ENCODE measurements at regions not wholly inside any gene's neighbourhood (a gene's known extent, or its start where the extent isn't known, plus 50 kb on each side); places are given as distances from the start of the nearest gene placed in this dataset.

DNA sequence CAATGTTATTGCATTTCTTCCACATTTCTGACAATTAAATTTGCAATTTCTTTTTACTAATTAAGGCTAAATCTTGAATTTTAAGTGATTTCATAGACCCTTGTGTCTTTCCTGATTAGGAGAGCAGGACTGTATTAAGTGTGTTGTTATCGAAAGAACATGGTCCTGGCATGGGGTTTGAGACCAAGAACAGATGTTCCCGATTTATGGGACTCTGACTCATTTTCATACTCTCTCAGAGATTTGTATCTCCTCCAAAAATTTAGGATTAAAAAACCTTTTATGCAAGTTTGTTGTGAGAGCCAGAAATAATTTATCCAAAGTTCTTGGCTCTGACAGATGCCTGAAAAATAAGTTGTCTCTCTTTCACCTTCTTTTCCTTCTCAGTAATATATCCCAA is 589.3 kb upstream of the ARGLU1 start:
- H3K9me3 ChIP-seq: no peaks in the 10 kb centered on the region
- no peaks in the 10 kb centered on the region for H3K9me3 Mint-ChIP-seq (ENCODE audit: unreplicated experiment)
- CTCF ChIA-PET: no interaction called here
- H3K36me3 Mint-ChIP-seq (ENCODE audit: insufficient read depth, unreplicated experiment): no peaks in the 10 kb centered on the region
- no peaks in the 10 kb centered on the region for H3K4me1 ChIP-seq
- BruUV-seq (replicated peaks): no TSS peak
- intact Hi-C loops (cut with micrococcal nuclease; ENCODE audit: unreplicated experiment): no loop called here
- H3K27ac Mint-ChIP-seq (ENCODE audit: unreplicated experiment): no peak overlapping the region
- no peaks in the 10 kb centered on the region for H3K4me1 Mint-ChIP-seq (ENCODE audit: low read depth, unreplicated experiment)
- H3K4me3 Mint-ChIP-seq (ENCODE audit: unreplicated experiment): no peak overlapping the region
- POLR2A ChIA-PET: no interaction called here
- H3K27me3 Mint-ChIP-seq (ENCODE audit: insufficient read depth, unreplicated experiment): peaks cover 30% of the 10 kb centered on the region
- DNase-seq: no peak
- TF ChIP-seq, protein P1, sequence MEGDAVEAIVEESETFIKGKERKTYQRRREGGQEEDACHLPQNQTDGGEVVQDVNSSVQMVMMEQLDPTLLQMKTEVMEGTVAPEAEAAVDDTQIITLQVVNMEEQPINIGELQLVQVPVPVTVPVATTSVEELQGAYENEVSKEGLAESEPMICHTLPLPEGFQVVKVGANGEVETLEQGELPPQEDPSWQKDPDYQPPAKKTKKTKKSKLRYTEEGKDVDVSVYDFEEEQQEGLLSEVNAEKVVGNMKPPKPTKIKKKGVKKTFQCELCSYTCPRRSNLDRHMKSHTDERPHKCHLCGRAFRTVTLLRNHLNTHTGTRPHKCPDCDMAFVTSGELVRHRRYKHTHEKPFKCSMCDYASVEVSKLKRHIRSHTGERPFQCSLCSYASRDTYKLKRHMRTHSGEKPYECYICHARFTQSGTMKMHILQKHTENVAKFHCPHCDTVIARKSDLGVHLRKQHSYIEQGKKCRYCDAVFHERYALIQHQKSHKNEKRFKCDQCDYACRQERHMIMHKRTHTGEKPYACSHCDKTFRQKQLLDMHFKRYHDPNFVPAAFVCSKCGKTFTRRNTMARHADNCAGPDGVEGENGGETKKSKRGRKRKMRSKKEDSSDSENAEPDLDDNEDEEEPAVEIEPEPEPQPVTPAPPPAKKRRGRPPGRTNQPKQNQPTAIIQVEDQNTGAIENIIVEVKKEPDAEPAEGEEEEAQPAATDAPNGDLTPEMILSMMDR (IDR thresholded peaks at IDR 0.05; ENCODE audit: insufficient read depth in 1 of 2, low read depth in 1 of 2, low read length in 1 of 2, severe bottlenecking in 1 of 2, unreplicated experiment in 1 of 2): no peak
- no peak overlapping the region for H3K4me3 ChIP-seq (ENCODE audit: low read depth, low read length)
- no peaks in the 10 kb centered on the region for H3K27me3 ChIP-seq (replicated peaks; ENCODE audit: control insufficient read depth, insufficient read depth, low read length)
- H3K36me3 ChIP-seq (ENCODE audit: control insufficient read depth, insufficient read depth, low read length): no peaks in the 10 kb centered on the region

DNA sequence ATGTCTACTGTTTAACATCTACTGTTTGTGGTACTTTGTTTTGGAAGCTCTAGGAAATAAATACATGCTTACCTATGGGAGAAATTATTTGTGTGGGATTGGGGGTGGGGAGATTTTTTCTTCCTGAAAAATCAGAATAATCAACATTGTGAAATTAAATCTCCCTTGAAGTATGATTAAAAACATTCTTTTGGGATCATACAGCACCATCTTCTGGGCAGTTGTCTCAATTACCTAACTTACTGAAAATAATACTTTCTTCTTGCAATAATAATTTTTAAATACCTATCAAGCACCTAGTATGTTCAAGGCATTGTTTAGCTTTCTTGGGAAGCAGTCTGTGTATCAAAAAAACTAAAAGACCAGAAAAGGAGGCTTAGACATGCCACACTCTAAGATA is 576.5 kb upstream of the ARGLU1 start:
- peaks cover 7% of the 10 kb centered on the region; the same call in 1 of the 2 replicates for H3K9me3 ChIP-seq
- BruUV-seq (replicated peaks): no TSS peak
- Mint-ChIP-seq H3K4me1 (ENCODE audit: low read depth, unreplicated experiment) (no peaks in the 10 kb centered on the region), H3K36me3 (ENCODE audit: insufficient read depth, unreplicated experiment) (no peaks in the 10 kb centered on the region), H3K27me3 (ENCODE audit: insufficient read depth, unreplicated experiment) (no peaks in the 10 kb centered on the region), H3K4me3 (ENCODE audit: unreplicated experiment) (no peak overlapping the region), H3K27ac (ENCODE audit: unreplicated experiment) (no peak overlapping the region), H3K9me3 (ENCODE audit: unreplicated experiment) (peaks cover 12% of the 10 kb centered on the region)
- intact Hi-C loops (cut with micrococcal nuclease; ENCODE audit: unreplicated experiment): loop anchor here (10.0 kb wide), 1 partner anchor 1730 kb away; no protein-coding TSS in a partner anchor
- H3K27me3 ChIP-seq (replicated peaks; ENCODE audit: control insufficient read depth, insufficient read depth, low read length): no peaks in the 10 kb centered on the region
- TF ChIP-seq, protein P1 (IDR thresholded peaks at IDR 0.05; ENCODE audit: insufficient read depth in 1 of 2, low read depth in 1 of 2, low read length in 1 of 2, severe bottlenecking in 1 of 2, unreplicated experiment in 1 of 2): peak; percentile 24 to 45
- no peaks in the 10 kb centered on the region for H3K36me3 ChIP-seq (ENCODE audit: control insufficient read depth, insufficient read depth, low read length)
- H3K4me3 ChIP-seq (ENCODE audit: low read depth, low read length): no peak overlapping the region
- DNase-seq: no peak
- 0 out of 2 replicates have a peak, but pooled peaks cover 3% of the 10 kb centered on the region for H3K4me1 ChIP-seq
- POLR2A ChIA-PET: no interaction called here
- CTCF ChIA-PET: no interaction called here

DNA sequence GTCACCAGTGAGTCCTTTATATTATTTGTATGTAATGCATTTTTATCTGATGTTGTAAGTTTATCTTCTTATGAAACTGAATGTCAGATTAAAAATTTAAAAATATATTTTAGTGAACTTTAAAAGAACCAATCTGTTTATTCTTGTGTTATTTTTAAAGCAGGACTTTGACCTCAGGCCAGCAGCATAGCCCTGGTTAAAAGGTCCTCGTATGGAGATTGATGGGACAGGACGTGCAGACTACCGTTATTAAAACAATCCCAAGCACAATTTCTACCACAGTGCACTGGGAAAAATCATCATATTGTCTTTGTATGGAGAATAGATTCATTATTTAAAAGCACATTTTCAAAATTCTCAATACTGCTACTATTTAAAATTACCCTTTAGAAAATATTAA is 573.8 kb upstream of the ARGLU1 start:
- H3K4me3 ChIP-seq (ENCODE audit: low read depth, low read length): no peak overlapping the region
- no peaks in the 10 kb centered on the region for H3K36me3 ChIP-seq (ENCODE audit: control insufficient read depth, insufficient read depth, low read length)
- H3K9me3 ChIP-seq: peaks cover 7% of the 10 kb centered on the region; the same call in 1 of the 2 replicates
- H3K4me3 Mint-ChIP-seq (ENCODE audit: unreplicated experiment): no peak overlapping the region
- no peaks in the 10 kb centered on the region for H3K27me3 Mint-ChIP-seq (ENCODE audit: insufficient read depth, unreplicated experiment)
- peaks cover 6% of the 10 kb centered on the region for H3K9me3 Mint-ChIP-seq (ENCODE audit: unreplicated experiment)
- ChIA-PET POLR2A (no interaction called here), CTCF (no interaction called here)
- no peaks in the 10 kb centered on the region for H3K27me3 ChIP-seq (replicated peaks; ENCODE audit: control insufficient read depth, insufficient read depth, low read length)
- no peak overlapping the region for H3K27ac Mint-ChIP-seq (ENCODE audit: unreplicated experiment)
- TF ChIP-seq, protein P1 (IDR thresholded peaks at IDR 0.05; ENCODE audit: insufficient read depth in 1 of 2, low read depth in 1 of 2, low read length in 1 of 2, severe bottlenecking in 1 of 2, unreplicated experiment in 1 of 2): no peak
- no peak for DNase-seq
- no peaks in the 10 kb centered on the region for H3K36me3 Mint-ChIP-seq (ENCODE audit: insufficient read depth, unreplicated experiment)
- H3K4me1 Mint-ChIP-seq (ENCODE audit: low read depth, unreplicated experiment): no peaks in the 10 kb centered on the region
- intact Hi-C loops (cut with micrococcal nuclease; ENCODE audit: unreplicated experiment): loop anchor here (10.0 kb wide), 1 partner anchor 1727 kb away; no protein-coding TSS in a partner anchor
- H3K4me1 ChIP-seq: 0 out of 2 replicates have a peak, but pooled peaks cover 3% of the 10 kb centered on the region
- BruUV-seq (replicated peaks): no TSS peak
